ENCODE measurements at regions not wholly inside any gene's neighbourhood (a gene's known extent, or its start where the extent isn't known, plus 50 kb on each side); places are given as distances from the start of the nearest gene placed in this dataset.

- TF ChIP-seq CTCF (conservative IDR thresholded peaks at IDR 0.05; ENCODE audit: low read depth, low read length), result no peak
- no peak overlapping the region for H3K4me3 ChIP-seq (ENCODE audit: low read length)
- DNase-seq (ENCODE audit: low read depth), result no peak
Observed at GRCh38 chr3:6803619-6804018, 57.3 kb upstream of the GRM7 start.

- no peak for TF ChIP-seq CTCF (conservative IDR thresholded peaks at IDR 0.05; ENCODE audit: low read depth, low read length)
- no peak overlapping the region for H3K4me3 ChIP-seq (ENCODE audit: low read length)
- DNase-seq (ENCODE audit: low read depth), result no peak
Observed at GRCh38 chr3:6805236-6805635, 55.7 kb upstream of the GRM7 start.

- DNase-seq (ENCODE audit: low read depth), result no peak
- H3K4me3 ChIP-seq (ENCODE audit: low read length), result no peak overlapping the region
- no peak for TF ChIP-seq CTCF (conservative IDR thresholded peaks at IDR 0.05; ENCODE audit: low read depth, low read length)
Observed at GRCh38 chr3:6806991-6807390, 53.9 kb upstream of the GRM7 start.

GRCh38 chr3:6807967-6808588 is 52.8 kb upstream of the GRM7 start:
- H3K4me3 ChIP-seq (ENCODE audit: low read length), result no peak overlapping the region
- TF ChIP-seq CTCF (conservative IDR thresholded peaks at IDR 0.05; ENCODE audit: low read depth, low read length), result no peak
- DNase-seq (ENCODE audit: low read depth), result no peak

- no peak for DNase-seq (ENCODE audit: low read depth)
- TF ChIP-seq CTCF (conservative IDR thresholded peaks at IDR 0.05; ENCODE audit: low read depth, low read length), result no peak
- H3K4me3 ChIP-seq (ENCODE audit: low read length), result no peak overlapping the region
Observed at GRCh38 chr3:6809349-6809748, 51.6 kb upstream of the GRM7 start.
